Vagina (tissue), 2 donors: ENCODE measurements at regions not wholly inside any gene's neighbourhood (a gene's known extent, or its start where the extent isn't known, plus 50 kb on each side); places are given as distances from the start of the nearest gene placed in this dataset.

Source experiments
- DNase-seq, 2 donors: peaks; one replicate each; pipeline ENCODE4 v3.0.0-alpha.2; 2017; ENCODE audit errors: extremely low spot score in 2 of 2
- H3K27ac ChIP-seq: fragments of 200-600 bp; sonication (generic); one replicate; pipeline ENCODE4 v1.5.1; 2019
- H3K27me3 ChIP-seq: fragments of 200-600 bp; sonication (generic); one replicate; pipeline ENCODE4 v1.5.1; 2019
- H3K36me3 ChIP-seq, 2 donors: fragments of 200-600 bp; sonication (generic); one replicate each; pipeline ENCODE4 v1.5.1; 2017 to 2019
- H3K4me1 ChIP-seq: fragments of 200-600 bp; sonication (generic); one replicate; pipeline ENCODE4 v1.5.1; 2019
- H3K4me3 ChIP-seq, 2 donors: fragments of 200-600 bp; sonication (generic); 1 replicate in 1 of 2; 2 replicates in 1 of 2; pipeline ENCODE4 v1.5.1; 2016 to 2019
- H3K9me3 ChIP-seq: fragments of 200-600 bp; sonication (generic); one replicate; pipeline ENCODE4 v1.5.1; 2019
- CTCF ChIP-seq, 3 experiments: fragments of 450-650 bp in 2 of 3; fragments of 200-600 bp in 1 of 3; sonication (generic) in 1 of 3; IDR thresholded peaks; one replicate each; pipeline ENCODE4 v1.5.1; 2017 to 2019; ENCODE audit warnings: antibody characterized with exemption in 3 of 3, mild to moderate bottlenecking in 2 of 3, moderate library complexity in 2 of 3
- POLR2A ChIP-seq, 2 donors: fragments of 450-650 bp; IDR thresholded peaks; one replicate each; pipeline ENCODE4 v1.6.1; 2017; ENCODE audit warnings: antibody characterized with exemption in 2 of 2, mild to moderate bottlenecking in 2 of 2, moderate library complexity in 2 of 2
- POLR2AphosphoS5 ChIP-seq, 2 donors: sonication (generic); formaldehyde crosslinking; IDR thresholded peaks; one replicate each; pipeline ENCODE4 v1.9.0; 2017; ENCODE audit warnings: antibody characterized with exemption in 2 of 2, mild to moderate bottlenecking in 2 of 2, low read depth in 1 of 2; ENCODE audit not compliant: insufficient read depth in 1 of 2
- intact Hi-C: fragments of 100-400 bp; cut with DNase I; formaldehyde crosslinking; loops from one replicate; pipeline ENCODE4 v1.15.1; 2023

- H3K36me3 ChIP-seq = no peaks in the 10 kb centered on the region
- no peak overlapping the region for H3K27ac ChIP-seq
- TF ChIP-seq POLR2AphosphoS5 (IDR thresholded peaks at IDR 0.05; ENCODE audit: insufficient read depth in 1 of 2, low read depth in 1 of 2) (no peak), POLR2A (IDR thresholded peaks at IDR 0.05) (no peak), CTCF (IDR thresholded peaks at IDR 0.05) (no peak)
- no peaks in the 10 kb centered on the region for H3K27me3 ChIP-seq
- no peak for DNase-seq
- no peak overlapping the region for H3K4me3 ChIP-seq
- intact Hi-C loops = no loop called here
- H3K4me1 ChIP-seq = no peaks in the 10 kb centered on the region
- no peaks in the 10 kb centered on the region for H3K9me3 ChIP-seq
These were observed 104.2 kb upstream of the MYCN start for GRCh38 chr2:15835991-15836688.

GRCh38 chr2:15836689-15837610, 103.4 kb upstream of the MYCN start:
- Histone ChIP-seq H3K27me3 (no peaks in the 10 kb centered on the region), H3K27ac (no peak overlapping the region), H3K4me1 (no peaks in the 10 kb centered on the region), H3K36me3 (no peaks in the 10 kb centered on the region), H3K9me3 (no peaks in the 10 kb centered on the region), H3K4me3 (no peak overlapping the region)
- intact Hi-C loops = no loop called here
- no peak for DNase-seq
- TF ChIP-seq CTCF (IDR thresholded peaks at IDR 0.05) = no peak
- no peak for TF ChIP-seq POLR2A (IDR thresholded peaks at IDR 0.05)
- TF ChIP-seq POLR2AphosphoS5 (IDR thresholded peaks at IDR 0.05; ENCODE audit: insufficient read depth in 1 of 2, low read depth in 1 of 2) = no peak

GRCh38 chr2:15838481-15839090, 101.8 kb upstream of the MYCN start:
- H3K4me1 ChIP-seq = no peaks in the 10 kb centered on the region
- no peak for TF ChIP-seq POLR2A (IDR thresholded peaks at IDR 0.05)
- no peak for TF ChIP-seq POLR2AphosphoS5 (IDR thresholded peaks at IDR 0.05; ENCODE audit: insufficient read depth in 1 of 2, low read depth in 1 of 2)
- TF ChIP-seq CTCF (IDR thresholded peaks at IDR 0.05) = no peak
- intact Hi-C loops = no loop called here
- no peaks in the 10 kb centered on the region for H3K36me3 ChIP-seq
- no peak overlapping the region for H3K27ac ChIP-seq
- no peaks in the 10 kb centered on the region for H3K9me3 ChIP-seq
- no peak for DNase-seq
- H3K4me3 ChIP-seq = no peak overlapping the region
- no peaks in the 10 kb centered on the region for H3K27me3 ChIP-seq

GRCh38 chr2:15839426-15840124, 100.8 kb upstream of the MYCN start:
- H3K36me3 ChIP-seq = no peaks in the 10 kb centered on the region
- no peak for DNase-seq
- H3K4me1 ChIP-seq = no peaks in the 10 kb centered on the region
- no peak overlapping the region for H3K27ac ChIP-seq
- intact Hi-C loops = no loop called here
- H3K27me3 ChIP-seq = no peaks in the 10 kb centered on the region
- no peak overlapping the region for H3K4me3 ChIP-seq
- TF ChIP-seq POLR2AphosphoS5 (IDR thresholded peaks at IDR 0.05; ENCODE audit: insufficient read depth in 1 of 2, low read depth in 1 of 2) (no peak), CTCF (IDR thresholded peaks at IDR 0.05) (no peak), POLR2A (IDR thresholded peaks at IDR 0.05) (no peak)
- no peaks in the 10 kb centered on the region for H3K9me3 ChIP-seq
